HFF-Myc (cell line): ENCODE measurements at regions not wholly inside any gene's neighbourhood (a gene's known extent, or its start where the extent isn't known, plus 50 kb on each side); places are given as distances from the start of the nearest gene placed in this dataset.
"Not testable (repeated sequence)": the region's sequence is repeated elsewhere in the genome, so short reads cannot be mapped to it uniquely, and the experiment has no call there.

Experiments
- DNase-seq: peaks from one replicate; pipeline ENCODE4 v3.0.0-alpha.2; 2011; ENCODE audit warnings: low read depth; ENCODE audit errors: extremely low read depth
- H3K4me3 ChIP-seq: replicated peaks from 2 replicates; pipeline ENCODE4 v1.5.1; 2011; ENCODE audit warnings: low read depth, mild to moderate bottlenecking, control low read depth, low read length
- TF ChIP-seq, protein P1 (sequence below): IDR thresholded peaks from 2 replicates; pipeline ENCODE4 v1.5.1; 2012; ENCODE audit warnings: mild to moderate bottlenecking, low read depth, low read length, control low read depth; ENCODE audit errors: missing control alignments

DNA sequence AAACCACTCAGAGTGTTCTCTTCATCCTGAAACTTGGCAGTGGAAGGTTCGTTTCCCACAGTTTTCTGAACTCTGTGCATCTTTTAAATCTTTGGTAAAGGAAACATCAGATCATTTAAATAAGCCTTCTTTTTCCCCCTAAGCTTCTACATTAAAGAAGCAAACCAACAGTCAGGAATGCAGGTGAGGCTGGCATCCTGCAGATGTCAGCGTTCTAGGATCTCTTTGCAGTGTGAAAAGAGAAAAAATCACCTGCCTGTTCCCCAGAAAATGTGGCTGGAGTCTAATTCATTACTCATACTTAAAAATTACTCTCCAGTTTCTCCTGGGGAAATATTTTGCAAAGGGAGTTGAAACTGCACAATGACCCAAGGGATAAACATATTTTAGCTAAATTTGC, 64.5 kb upstream of the ZCCHC2 start:
- no peak for DNase-seq
- TF ChIP-seq, protein P1, sequence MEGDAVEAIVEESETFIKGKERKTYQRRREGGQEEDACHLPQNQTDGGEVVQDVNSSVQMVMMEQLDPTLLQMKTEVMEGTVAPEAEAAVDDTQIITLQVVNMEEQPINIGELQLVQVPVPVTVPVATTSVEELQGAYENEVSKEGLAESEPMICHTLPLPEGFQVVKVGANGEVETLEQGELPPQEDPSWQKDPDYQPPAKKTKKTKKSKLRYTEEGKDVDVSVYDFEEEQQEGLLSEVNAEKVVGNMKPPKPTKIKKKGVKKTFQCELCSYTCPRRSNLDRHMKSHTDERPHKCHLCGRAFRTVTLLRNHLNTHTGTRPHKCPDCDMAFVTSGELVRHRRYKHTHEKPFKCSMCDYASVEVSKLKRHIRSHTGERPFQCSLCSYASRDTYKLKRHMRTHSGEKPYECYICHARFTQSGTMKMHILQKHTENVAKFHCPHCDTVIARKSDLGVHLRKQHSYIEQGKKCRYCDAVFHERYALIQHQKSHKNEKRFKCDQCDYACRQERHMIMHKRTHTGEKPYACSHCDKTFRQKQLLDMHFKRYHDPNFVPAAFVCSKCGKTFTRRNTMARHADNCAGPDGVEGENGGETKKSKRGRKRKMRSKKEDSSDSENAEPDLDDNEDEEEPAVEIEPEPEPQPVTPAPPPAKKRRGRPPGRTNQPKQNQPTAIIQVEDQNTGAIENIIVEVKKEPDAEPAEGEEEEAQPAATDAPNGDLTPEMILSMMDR: no peak
- no peak overlapping the region for H3K4me3 ChIP-seq

DNA sequence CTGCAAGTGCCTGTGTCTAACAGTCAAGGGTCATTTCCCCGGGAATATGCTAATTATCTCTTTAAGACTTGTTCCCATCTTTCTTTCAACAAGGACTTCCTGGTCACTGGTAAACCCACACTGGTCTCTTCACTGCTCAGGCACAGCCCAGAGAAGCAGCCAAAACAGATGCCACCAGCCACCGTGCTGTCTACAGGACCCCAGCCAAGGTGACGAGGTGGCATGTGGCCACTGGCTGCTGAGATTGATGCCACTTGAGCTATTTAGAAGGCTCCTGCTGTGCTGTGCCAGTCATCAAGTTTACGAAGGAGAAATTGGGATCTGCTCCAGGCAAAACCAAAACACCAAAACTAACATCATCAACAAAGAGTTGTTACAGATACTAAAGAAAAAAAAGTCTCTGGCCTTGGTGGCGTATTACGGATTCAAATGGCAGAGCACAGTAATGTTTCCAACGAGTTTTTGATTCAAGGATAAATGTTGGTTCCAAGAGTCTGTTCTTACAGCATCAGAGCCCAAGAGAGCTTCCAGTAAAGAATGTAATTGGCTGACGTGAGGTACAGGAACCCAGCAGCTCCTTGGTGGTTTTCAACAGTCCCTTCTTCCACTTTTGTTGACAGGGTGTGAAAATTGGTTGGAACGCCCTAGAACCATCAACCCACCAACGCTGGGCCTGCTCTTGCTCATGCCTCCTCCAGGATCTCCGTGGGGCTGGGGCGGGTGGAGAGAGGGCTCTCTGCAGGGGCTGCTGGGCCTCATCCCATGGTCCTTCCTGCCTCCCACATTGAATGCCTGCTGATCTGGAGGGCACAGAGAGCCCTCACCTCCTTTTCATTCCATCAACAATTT, 63.7 kb upstream of the ZCCHC2 start:
- DNase-seq: no peak
- no peak overlapping the region for H3K4me3 ChIP-seq
- TF ChIP-seq, protein P1: no peak

DNA sequence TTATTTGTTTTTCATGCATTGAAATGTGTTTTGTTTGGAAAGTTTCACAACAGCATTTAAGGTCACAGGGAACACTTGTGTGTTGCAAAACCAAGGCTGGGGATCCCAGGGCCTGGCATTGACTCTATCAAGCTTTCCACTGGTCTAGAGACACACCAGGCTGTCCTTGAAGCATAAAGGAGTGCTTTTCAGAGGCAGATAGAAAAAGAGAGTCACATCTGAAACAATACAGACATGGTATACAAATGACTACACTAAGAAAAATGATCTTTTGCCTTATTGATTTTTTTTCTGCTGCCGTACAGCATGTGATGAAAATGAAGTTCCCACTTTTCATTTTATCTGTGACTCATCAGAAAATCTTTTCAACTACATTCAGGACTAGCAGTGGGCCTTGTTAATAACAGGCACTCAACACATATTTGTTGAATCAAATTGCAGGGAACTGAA, 61.9 kb upstream of the ZCCHC2 start:
- DNase-seq: no peak
- H3K4me3 ChIP-seq: no peak overlapping the region
- TF ChIP-seq, protein P1: no peak

DNA sequence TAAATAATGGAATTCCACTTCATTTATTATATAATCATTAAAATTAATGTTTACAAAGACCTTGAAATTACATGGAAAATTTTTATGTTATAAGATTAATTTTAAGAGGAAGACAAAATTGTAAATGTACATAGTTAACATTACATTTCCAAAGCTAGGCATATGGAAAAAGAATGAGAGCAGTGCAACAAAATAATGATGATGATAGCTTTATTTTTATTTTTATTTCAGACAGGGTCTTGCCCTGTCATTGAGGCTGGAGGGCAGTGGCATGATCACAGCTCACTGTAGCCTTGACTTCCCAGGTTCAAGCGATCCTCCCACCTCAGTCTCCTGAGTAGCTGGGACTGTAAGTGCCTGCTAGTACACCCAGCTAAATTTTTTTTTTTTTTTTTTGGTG, 61.2 kb upstream of the ZCCHC2 start:
- no peak for DNase-seq
- TF ChIP-seq, protein P1: no peak
- H3K4me3 ChIP-seq: no peak overlapping the region

DNA sequence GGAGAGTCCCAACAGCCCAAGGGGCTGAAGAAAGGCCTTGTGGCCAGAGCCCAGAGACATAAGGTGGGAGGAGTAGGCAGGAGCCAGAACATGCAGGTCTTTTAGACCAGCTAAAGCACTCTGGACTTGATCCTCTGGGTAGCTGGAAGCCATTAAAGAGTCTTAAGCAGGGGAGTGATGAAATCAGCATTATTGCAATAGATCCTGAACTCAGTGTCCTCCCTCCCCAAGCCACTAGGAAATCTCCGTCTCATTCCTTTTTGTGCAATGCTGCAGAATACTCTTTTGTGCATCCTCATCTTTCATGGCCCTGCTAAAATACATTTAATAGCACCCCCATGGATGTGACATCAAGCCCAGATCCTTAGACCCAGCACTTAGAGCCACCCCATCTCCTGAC, 58.6 kb upstream of the ZCCHC2 start:
- H3K4me3 ChIP-seq: no peak overlapping the region
- TF ChIP-seq, protein P1: no peak
- DNase-seq: no peak

DNA sequence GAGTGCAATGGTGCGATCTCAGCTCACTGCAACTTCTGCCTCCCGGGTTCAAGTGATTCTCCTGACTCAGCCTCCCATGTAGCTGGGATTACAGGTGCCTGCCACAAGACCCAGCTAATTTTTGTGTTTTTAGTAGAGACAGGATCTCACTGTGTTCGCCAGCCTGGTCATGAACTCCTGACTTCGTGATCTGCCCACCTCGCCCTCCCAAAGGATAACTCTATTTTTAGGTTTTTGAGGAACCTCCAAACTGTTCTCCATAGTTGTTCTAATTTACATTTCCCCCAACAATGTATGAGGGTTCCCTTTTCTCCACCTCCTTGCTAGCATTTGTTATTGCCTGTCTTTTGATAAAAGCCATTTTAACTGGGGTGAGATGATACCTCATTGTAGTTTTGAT, 53.7 kb upstream of the ZCCHC2 start:
- not testable (repeated sequence) for H3K4me3 ChIP-seq, DNase-seq
